SIG-M5 treated with dmso at 0.1 percent for 504 hours (cell line): ENCODE measurements at regions not wholly inside any gene's neighbourhood (a gene's known extent, or its start where the extent isn't known, plus 50 kb on each side); places are given as distances from the start of the nearest gene placed in this dataset.
A peak's percentile ranks its signal among the peaks of the same experiment; 100 is the strongest.

ENCODE experiments used
- DNase-seq: peaks from one replicate; lab custom pipeline; 2025; ENCODE audit not compliant: unreplicated experiment; lab: John Stamatoyannopoulos, UW

GRCh38 chr12:66960006-66960405, 281.1 kb upstream of the GRIP1 start:
- no peak for DNase-seq

GRCh38 chr12:66960704-66961690, 282.1 kb upstream of the GRIP1 start:
- DNase-seq = peak; percentile 29

GRCh38 chr12:66962290-66962689, 283.4 kb upstream of the GRIP1 start:
- DNase-seq = no peak

GRCh38 chr12:66963901-66964300, 285.0 kb upstream of the GRIP1 start:
- DNase-seq = no peak

- DNase-seq = no peak
Measured at GRCh38 chr12:66964629-66965028, 285.8 kb upstream of the GRIP1 start.

- DNase-seq = no peak
Measured at GRCh38 chr12:66965621-66966020, 286.7 kb upstream of the GRIP1 start.

GRCh38 chr12:66971816-66972215, 292.9 kb upstream of the GRIP1 start:
- no peak for DNase-seq

- no peak for DNase-seq
Measured at GRCh38 chr12:66976526-66976925, 292.6 kb upstream of the CAND1 start.

GRCh38 chr12:66978802-66979201, 290.4 kb upstream of the CAND1 start:
- no peak for DNase-seq

- DNase-seq = no peak
Measured at GRCh38 chr12:66979251-66979650, 289.9 kb upstream of the CAND1 start.

- no peak for DNase-seq
Measured at GRCh38 chr12:66984077-66984476, 285.1 kb upstream of the CAND1 start.

GRCh38 chr12:66984962-66985361, 284.2 kb upstream of the CAND1 start:
- no peak for DNase-seq

- DNase-seq = no peak
Measured at GRCh38 chr12:66999141-66999540, 270.0 kb upstream of the CAND1 start.

GRCh38 chr12:67001251-67001650, 267.9 kb upstream of the CAND1 start:
- no peak for DNase-seq

GRCh38 chr12:67002720-67003119, 266.4 kb upstream of the CAND1 start:
- no peak for DNase-seq

- no peak for DNase-seq
Measured at GRCh38 chr12:67006610-67007009, 262.5 kb upstream of the CAND1 start.

- no peak for DNase-seq
Measured at GRCh38 chr12:67014642-67015041, 254.5 kb upstream of the CAND1 start.

GRCh38 chr12:67018105-67018504, 251.1 kb upstream of the CAND1 start:
- DNase-seq = no peak

- DNase-seq = no peak
Measured at GRCh38 chr12:67019070-67019469, 250.1 kb upstream of the CAND1 start.

- DNase-seq = peak; percentile 33
Measured at GRCh38 chr12:67025543-67026114, 243.5 kb upstream of the CAND1 start.

- DNase-seq = no peak
Measured at GRCh38 chr12:67026487-67027246, 242.5 kb upstream of the CAND1 start.

- no peak for DNase-seq
Measured at GRCh38 chr12:67028529-67028928, 240.6 kb upstream of the CAND1 start.
